ENCODE measurements at regions not wholly inside any gene's neighbourhood (a gene's known extent, or its start where the extent isn't known, plus 50 kb on each side); places are given as distances from the start of the nearest gene placed in this dataset.

DNA sequence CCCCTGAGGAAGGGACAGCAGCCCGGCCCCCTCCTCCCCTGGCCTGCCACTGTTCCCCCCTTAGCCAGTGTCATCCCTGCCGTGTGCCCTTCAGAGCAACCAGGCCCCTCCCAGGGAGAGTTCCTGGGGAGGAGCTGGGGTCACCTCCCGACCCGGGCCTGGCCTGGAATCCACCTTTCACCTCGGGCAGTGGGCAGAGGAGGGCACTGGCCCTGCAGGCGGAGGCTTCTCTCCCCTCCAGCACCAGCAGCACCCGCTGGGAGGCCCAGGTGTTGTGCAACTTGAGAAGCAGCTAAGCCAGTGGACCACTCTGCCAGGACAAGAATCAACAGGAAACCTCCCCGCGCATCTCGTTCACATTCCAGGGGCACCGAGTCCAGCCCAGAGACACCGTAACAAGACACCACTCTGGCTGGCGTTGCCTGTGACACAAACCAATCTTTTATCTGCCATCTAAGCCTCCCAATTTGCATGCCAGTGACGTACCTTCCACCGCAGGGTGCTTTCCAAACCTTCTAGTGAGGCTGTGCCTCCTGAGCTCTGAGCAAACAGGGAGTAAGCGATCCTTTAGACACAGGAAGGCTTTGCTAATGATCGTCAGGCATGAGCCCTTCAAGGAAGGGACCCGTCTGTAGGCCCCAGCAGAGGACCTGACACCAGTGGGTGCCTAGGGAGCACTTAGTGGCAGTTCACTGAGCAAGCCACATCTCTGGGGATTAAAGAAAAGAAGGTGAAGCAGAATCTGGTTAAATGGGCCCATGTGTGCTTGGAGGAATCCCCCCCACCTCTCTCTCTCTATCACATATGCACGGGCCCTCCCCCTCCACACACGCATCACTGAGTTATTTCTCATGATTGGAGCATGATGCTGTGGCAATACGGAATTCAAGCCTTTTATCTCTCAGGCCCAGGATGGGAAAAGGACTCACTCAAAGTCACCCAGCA is 98.9 kb upstream of the TLE3 start:
- TF ChIP-seq, protein P1, sequence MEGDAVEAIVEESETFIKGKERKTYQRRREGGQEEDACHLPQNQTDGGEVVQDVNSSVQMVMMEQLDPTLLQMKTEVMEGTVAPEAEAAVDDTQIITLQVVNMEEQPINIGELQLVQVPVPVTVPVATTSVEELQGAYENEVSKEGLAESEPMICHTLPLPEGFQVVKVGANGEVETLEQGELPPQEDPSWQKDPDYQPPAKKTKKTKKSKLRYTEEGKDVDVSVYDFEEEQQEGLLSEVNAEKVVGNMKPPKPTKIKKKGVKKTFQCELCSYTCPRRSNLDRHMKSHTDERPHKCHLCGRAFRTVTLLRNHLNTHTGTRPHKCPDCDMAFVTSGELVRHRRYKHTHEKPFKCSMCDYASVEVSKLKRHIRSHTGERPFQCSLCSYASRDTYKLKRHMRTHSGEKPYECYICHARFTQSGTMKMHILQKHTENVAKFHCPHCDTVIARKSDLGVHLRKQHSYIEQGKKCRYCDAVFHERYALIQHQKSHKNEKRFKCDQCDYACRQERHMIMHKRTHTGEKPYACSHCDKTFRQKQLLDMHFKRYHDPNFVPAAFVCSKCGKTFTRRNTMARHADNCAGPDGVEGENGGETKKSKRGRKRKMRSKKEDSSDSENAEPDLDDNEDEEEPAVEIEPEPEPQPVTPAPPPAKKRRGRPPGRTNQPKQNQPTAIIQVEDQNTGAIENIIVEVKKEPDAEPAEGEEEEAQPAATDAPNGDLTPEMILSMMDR (IDR thresholded peaks at IDR 0.05; ENCODE audit: low read depth, low read length) = no peak
- TF ChIP-seq, protein P2, sequence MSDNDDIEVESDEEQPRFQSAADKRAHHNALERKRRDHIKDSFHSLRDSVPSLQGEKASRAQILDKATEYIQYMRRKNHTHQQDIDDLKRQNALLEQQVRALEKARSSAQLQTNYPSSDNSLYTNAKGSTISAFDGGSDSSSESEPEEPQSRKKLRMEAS (IDR thresholded peaks at IDR 0.05; ENCODE audit: low read depth, low read length) = no peak
